ENCODE measurements at regions not wholly inside any gene's neighbourhood (a gene's known extent, or its start where the extent isn't known, plus 50 kb on each side); places are given as distances from the start of the nearest gene placed in this dataset.
"Not testable (repeated sequence)": the region's sequence is repeated elsewhere in the genome, so short reads cannot be mapped to it uniquely, and the experiment has no call there.

DNA sequence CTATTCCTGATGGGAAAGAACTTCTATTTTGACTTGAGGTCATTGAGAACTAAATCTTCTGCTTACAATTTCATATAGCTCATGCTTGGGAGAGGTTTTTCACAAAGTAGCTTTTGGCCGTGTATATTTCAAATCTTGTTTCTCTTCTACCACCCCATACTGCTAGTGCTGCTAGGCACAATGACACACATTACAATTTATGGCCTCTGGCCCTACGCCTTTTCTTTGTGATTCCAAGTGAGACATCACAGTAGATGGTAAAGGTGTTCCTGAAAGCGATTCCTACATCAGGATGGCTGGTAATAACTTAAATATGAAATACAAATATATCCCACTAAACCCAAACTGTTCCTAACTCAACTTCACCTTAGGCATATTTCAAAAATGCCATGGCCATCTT lies 101.1 kb downstream of the ATXN3L start:
- DNase-seq (ENCODE audit: extremely low spot score): no peak
- CTCF ChIA-PET: no interaction called here
- POLR2A ChIA-PET: no interaction called here
- TF ChIP-seq SP1 (IDR thresholded peaks at IDR 0.05) (no peak), LEF1 (IDR thresholded peaks at IDR 0.05; ENCODE audit: borderline replicate concordance) (no peak), FOXK2 (IDR thresholded peaks at IDR 0.05) (no peak), BHLHE40 (IDR thresholded peaks at IDR 0.05; ENCODE audit: borderline replicate concordance) (no peak), ELF4 (IDR thresholded peaks at IDR 0.05) (no peak), SUZ12 (IDR thresholded peaks at IDR 0.05) (no peak), FOXM1 (IDR thresholded peaks at IDR 0.05; ENCODE audit: borderline replicate concordance) (no peak), ARNT (IDR thresholded peaks at IDR 0.05) (no peak)
- TF ChIP-seq, protein P1, sequence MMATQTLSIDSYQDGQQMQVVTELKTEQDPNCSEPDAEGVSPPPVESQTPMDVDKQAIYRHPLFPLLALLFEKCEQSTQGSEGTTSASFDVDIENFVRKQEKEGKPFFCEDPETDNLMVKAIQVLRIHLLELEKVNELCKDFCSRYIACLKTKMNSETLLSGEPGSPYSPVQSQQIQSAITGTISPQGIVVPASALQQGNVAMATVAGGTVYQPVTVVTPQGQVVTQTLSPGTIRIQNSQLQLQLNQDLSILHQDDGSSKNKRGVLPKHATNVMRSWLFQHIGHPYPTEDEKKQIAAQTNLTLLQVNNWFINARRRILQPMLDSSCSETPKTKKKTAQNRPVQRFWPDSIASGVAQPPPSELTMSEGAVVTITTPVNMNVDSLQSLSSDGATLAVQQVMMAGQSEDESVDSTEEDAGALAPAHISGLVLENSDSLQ (IDR thresholded peaks at IDR 0.05): no peak

DNA sequence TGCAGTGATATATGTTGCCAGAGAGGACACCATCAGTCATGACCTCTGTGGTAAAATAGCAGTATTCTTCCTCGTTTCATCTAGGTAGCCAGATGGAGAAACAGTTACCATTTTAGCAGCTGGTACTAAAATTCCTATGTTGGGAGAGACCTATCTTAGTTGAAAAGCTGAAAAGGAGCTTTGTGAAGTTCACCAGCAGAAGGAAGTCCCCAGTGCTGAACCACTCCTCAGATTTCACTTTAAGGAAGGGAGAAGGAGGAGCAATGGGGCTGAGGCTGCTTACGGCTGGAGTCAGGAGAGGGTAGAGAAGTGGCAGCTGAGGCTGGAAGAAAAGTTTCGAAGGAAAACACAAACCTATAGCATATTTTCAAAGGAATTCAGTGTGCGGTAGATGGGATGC lies 103.7 kb downstream of the ATXN3L start:
- ChIA-PET CTCF (interaction anchor here (1.0 kb wide), 1 partner anchor 269 kb away, joined by 3 read pairs; no protein-coding TSS in a partner anchor), POLR2A (no interaction called here)
- DNase-seq (ENCODE audit: extremely low spot score): no peak
- no peak for TF ChIP-seq NFRKB (IDR thresholded peaks at IDR 0.05)
- TF ChIP-seq FOXA1 (IDR thresholded peaks at IDR 0.05): no peak
- no peak for TF ChIP-seq BHLHE40 (IDR thresholded peaks at IDR 0.05; ENCODE audit: borderline replicate concordance)
- TF ChIP-seq FOXM1 (IDR thresholded peaks at IDR 0.05; ENCODE audit: borderline replicate concordance): no peak
- no peak for TF ChIP-seq LEF1 (IDR thresholded peaks at IDR 0.05; ENCODE audit: borderline replicate concordance)
- TF ChIP-seq ZNF384 (IDR thresholded peaks at IDR 0.05): no peak

DNA sequence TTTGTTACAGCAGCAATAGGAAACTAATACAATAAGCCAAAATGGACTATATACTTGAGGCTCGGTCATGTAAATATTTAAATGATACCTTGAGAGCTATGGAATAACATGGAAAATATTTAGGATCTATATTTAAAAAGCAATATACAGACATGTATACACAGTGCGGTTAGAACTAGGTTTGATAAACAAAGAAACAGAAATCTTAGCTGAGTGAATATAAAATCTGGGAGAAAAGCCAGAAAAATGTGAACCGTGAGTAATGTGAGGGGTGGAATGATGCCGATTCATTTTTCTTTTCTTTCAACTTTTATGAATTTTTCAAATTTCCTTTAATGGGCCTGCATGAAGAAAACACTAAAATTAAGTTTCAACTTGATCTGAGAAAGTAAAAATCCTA lies 104.1 kb downstream of the ATXN3L start:
- ChIA-PET CTCF (interaction anchor here (0.6 to 1.0 kb wide), 2 partner anchors 9 to 269 kb away, joined by 3 to 5 read pairs; no protein-coding TSS in a partner anchor), POLR2A (no interaction called here)
- no peak for DNase-seq (ENCODE audit: extremely low spot score)
- TF ChIP-seq HDGF (IDR thresholded peaks at IDR 0.05; ENCODE audit: borderline replicate concordance) (no peak), NFRKB (IDR thresholded peaks at IDR 0.05) (no peak), FOXA1 (IDR thresholded peaks at IDR 0.05) (no peak), ARNT (IDR thresholded peaks at IDR 0.05) (no peak), L3MBTL2 (conservative IDR thresholded peaks at IDR 0.05) (no peak), ZNF384 (IDR thresholded peaks at IDR 0.05) (no peak), ELF4 (IDR thresholded peaks at IDR 0.05) (no peak), TARDBP (IDR thresholded peaks at IDR 0.05) (no peak), SUZ12 (IDR thresholded peaks at IDR 0.05) (no peak)
- TF ChIP-seq, protein P1 (IDR thresholded peaks at IDR 0.05): no peak

DNA sequence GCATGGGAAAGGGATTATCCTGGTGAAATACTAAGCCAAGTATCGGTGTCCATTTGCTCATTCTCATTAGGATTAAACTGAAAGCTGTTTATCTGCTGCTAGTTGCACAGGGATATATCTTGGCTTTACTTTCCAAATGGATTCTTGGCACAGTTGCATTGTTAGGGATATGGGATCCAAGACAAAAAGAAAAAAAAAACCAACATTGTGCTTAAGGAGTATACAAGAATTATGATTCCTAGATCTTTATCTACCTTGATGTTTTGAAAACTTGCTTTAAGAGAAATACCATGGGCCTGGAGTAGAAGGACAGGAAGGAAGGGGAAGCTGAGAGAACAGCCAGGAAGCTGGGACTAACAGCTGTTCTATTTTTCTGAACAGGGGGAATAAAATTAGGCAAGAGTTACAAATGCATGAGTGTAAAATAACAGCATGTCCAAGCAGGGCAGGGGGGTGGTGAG lies 107.6 kb downstream of the ATXN3L start:
- POLR2A ChIA-PET: no interaction called here

DNA sequence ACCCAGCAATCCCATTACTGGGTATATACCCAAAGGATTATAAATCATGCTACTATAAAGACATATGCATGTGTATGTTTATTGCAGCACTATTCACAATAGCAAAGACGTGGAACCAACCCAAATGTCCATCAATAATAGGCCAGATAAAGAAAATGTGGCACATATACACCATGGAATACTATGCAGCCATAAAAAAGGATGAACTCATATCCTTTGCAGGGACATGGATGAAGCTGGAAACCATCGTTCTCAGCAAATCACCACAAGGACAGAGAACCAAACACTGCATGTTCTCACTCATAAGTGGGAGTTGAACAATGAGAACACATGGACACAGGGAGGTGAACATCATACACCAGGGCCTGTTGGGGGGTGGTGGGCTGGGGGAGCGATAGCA lies 109.7 kb downstream of the ATXN3L start:
- POLR2A ChIA-PET; CTCF ChIA-PET; DNase-seq (ENCODE audit: extremely low spot score): not testable (repeated sequence)

More for the DNA sequence above, 107.6 kb downstream of the ATXN3L start:
- CTCF ChIA-PET: no interaction called here
- TF ChIP-seq TARDBP (IDR thresholded peaks at IDR 0.05) (no peak), ARNT (IDR thresholded peaks at IDR 0.05) (no peak), SP1 (IDR thresholded peaks at IDR 0.05) (no peak), FOXA1 (IDR thresholded peaks at IDR 0.05) (no peak), SUZ12 (IDR thresholded peaks at IDR 0.05) (no peak), ZNF384 (IDR thresholded peaks at IDR 0.05) (no peak), FOXK2 (IDR thresholded peaks at IDR 0.05) (no peak)
- TF ChIP-seq, protein P1 (IDR thresholded peaks at IDR 0.05): no peak
- DNase-seq (ENCODE audit: extremely low spot score): no peak

DNA sequence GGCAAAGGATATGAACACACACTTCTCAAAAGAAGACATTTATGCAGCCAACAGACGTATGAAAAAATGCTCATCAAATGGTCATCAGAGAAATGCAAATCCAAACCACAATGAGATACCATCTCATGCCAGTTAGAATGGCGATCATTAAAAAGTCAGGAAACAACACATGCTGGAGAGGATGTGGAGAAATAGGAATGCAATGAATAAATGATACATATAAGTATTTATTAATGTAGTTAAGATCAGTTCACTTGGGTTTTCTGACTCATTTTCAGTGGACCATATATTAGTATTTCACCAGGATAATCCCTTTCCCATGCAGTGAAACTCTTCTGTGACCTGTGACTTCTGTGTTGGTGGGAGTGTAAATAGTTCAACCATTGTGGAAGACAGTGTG lies 110.1 kb downstream of the ATXN3L start:
- DNase-seq (ENCODE audit: extremely low spot score); POLR2A ChIA-PET: not testable (repeated sequence)
- CTCF ChIA-PET: interaction anchor here (0.6 kb wide), 1 partner anchor 71 kb away, joined by 3 read pairs; no protein-coding TSS in a partner anchor

DNA sequence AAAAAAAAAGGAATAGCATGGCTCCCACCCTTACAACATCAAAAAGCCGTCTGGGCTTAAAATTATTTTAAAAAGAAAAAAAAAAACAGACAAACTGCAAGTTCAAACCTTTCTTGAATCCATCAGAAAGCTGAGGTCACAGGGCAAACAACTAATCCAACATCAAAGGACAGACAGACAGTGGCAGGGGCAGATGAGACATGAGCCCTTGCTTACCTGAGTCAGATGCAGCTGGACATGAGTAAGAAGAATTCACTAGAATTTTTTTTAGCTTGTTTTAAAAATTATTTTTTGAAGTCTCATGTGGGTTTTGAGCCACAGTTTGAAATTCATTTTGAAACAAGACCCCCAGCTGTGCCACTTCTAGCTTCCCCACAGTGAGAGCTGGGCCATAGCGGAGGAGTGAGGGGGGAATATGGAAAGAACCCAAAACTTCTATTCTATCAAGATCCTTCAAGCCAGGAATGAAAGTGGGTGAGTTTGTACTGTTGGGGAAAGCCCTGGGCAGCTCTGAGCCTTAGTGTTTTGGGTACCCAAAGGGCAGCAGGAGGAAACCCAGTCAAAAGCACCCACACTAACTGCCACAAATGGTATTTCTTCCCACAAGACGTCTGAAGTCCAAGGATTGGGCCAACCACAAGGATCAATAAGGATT lies 111.4 kb downstream of the ATXN3L start:
- CTCF ChIA-PET: no interaction called here
- no peak for DNase-seq (ENCODE audit: extremely low spot score)
- POLR2A ChIA-PET: no interaction called here
- TF ChIP-seq SP1 (IDR thresholded peaks at IDR 0.05): no peak
- TF ChIP-seq SUZ12 (IDR thresholded peaks at IDR 0.05): no peak
- TF ChIP-seq BHLHE40 (IDR thresholded peaks at IDR 0.05; ENCODE audit: borderline replicate concordance): no peak
- no peak for TF ChIP-seq HDGF (IDR thresholded peaks at IDR 0.05; ENCODE audit: borderline replicate concordance)
- TF ChIP-seq CTBP1 (IDR thresholded peaks at IDR 0.05; ENCODE audit: borderline replicate concordance): no peak
- no peak for TF ChIP-seq NFRKB (IDR thresholded peaks at IDR 0.05)
- TF ChIP-seq ARNT (IDR thresholded peaks at IDR 0.05): no peak
- TF ChIP-seq, protein P1 (IDR thresholded peaks at IDR 0.05): no peak
- TF ChIP-seq FOXK2 (IDR thresholded peaks at IDR 0.05): no peak
- TF ChIP-seq ZNF384 (IDR thresholded peaks at IDR 0.05): no peak
- TF ChIP-seq FOXM1 (IDR thresholded peaks at IDR 0.05; ENCODE audit: borderline replicate concordance): no peak
- no peak for TF ChIP-seq ELF4 (IDR thresholded peaks at IDR 0.05)
- no peak for TF ChIP-seq FOXA1 (IDR thresholded peaks at IDR 0.05)
- TF ChIP-seq LEF1 (IDR thresholded peaks at IDR 0.05; ENCODE audit: borderline replicate concordance): no peak
- TF ChIP-seq L3MBTL2 (conservative IDR thresholded peaks at IDR 0.05): no peak
- no peak for TF ChIP-seq TARDBP (IDR thresholded peaks at IDR 0.05)
